HEK293 (cell line): ENCODE measurements at regions not wholly inside any gene's neighbourhood (a gene's known extent, or its start where the extent isn't known, plus 50 kb on each side); places are given as distances from the start of the nearest gene placed in this dataset.

ENCODE experiments used
- CTCF ChIA-PET: fragments of 350-600 bp; formaldehyde crosslinking; extraction: SDS; loops from one replicate; lab custom pipeline; 2021; ENCODE audit warnings: antibody characterized with exemption; lab: Yijun Ruan, JAX
- POLR2A ChIA-PET: fragments of 300-600 bp; formaldehyde crosslinking; extraction: SDS; loops from one replicate; lab custom pipeline; 2020; ENCODE audit warnings: antibody characterized with exemption, inconsistent platforms; lab: Yijun Ruan, JAX
- H3K27ac ChIP-seq: fragments of 200-500 bp; sonication (Bioruptor generic); 2 replicates; pipeline ENCODE4 v1.5.1; 2014; ENCODE audit warnings: low read depth, low read length, control low read depth, inconsistent platforms; ENCODE audit errors: extremely low read depth
- H3K36me3 ChIP-seq, 2 experiments: fragments of 200-500 bp in 1 of 2; sonication (Bioruptor generic) in 1 of 2; 1 replicate in 1 of 2; 2 replicates in 1 of 2; pipeline ENCODE4 v1.5.1; 2014 to 2017; ENCODE audit warnings: inconsistent platforms in 2 of 2, low read length in 2 of 2; ENCODE audit not compliant: control insufficient read depth in 2 of 2, insufficient read depth in 1 of 2
- H3K4me1 ChIP-seq: fragments of 200-500 bp; sonication (Bioruptor generic); 2 replicates; pipeline ENCODE4 v1.5.1; 2014; ENCODE audit warnings: mild to moderate bottlenecking, low read length, inconsistent platforms; ENCODE audit not compliant: control insufficient read depth, insufficient read depth
- H3K4me3 ChIP-seq: 2 replicates; pipeline ENCODE4 v1.5.1; 2011; ENCODE audit warnings: low read depth, mild to moderate bottlenecking, control low read depth, low read length, moderate library complexity
- H3K9me3 ChIP-seq: fragments of 200-500 bp; sonication (Bioruptor generic); 2 replicates; pipeline ENCODE4 v1.5.1; 2014; ENCODE audit warnings: low read depth, low read length, inconsistent platforms; ENCODE audit not compliant: control insufficient read depth, insufficient read depth
- AEBP2 ChIP-seq: fragments of 450-650 bp; formaldehyde crosslinking; IDR thresholded peaks from 2 replicates; pipeline ENCODE4 v1.5.1; 2016; ENCODE audit warnings: missing biosample characterization, missing genetic modification characterization, borderline replicate concordance
- CTCF ChIP-seq: fragments of 450-650 bp; formaldehyde crosslinking; IDR thresholded peaks from 2 replicates; pipeline ENCODE4 v1.5.1; 2016; ENCODE audit warnings: missing biosample characterization, missing genetic modification characterization
- EGR2 ChIP-seq: fragments of 450-650 bp; formaldehyde crosslinking; IDR thresholded peaks from 2 replicates; pipeline ENCODE4 v1.5.1; 2016; ENCODE audit warnings: low read depth, missing biosample characterization, missing genetic modification characterization
- HIC1 ChIP-seq: fragments of 450-650 bp; formaldehyde crosslinking; IDR thresholded peaks from 2 replicates; pipeline ENCODE4 v1.5.1; 2016; ENCODE audit warnings: missing biosample characterization, missing genetic modification characterization
- PRDM4 ChIP-seq: fragments of 450-650 bp; formaldehyde crosslinking; IDR thresholded peaks from 2 replicates; pipeline ENCODE4 v1.5.1; 2017; ENCODE audit warnings: missing biosample characterization, missing genetic modification characterization
- SCRT2 ChIP-seq: fragments of 450-650 bp; formaldehyde crosslinking; IDR thresholded peaks from 2 replicates; pipeline ENCODE4 v1.5.1; 2016; ENCODE audit warnings: missing biosample characterization, missing genetic modification characterization
- SP2 ChIP-seq: fragments of 450-650 bp; formaldehyde crosslinking; IDR thresholded peaks from 2 replicates; pipeline ENCODE4 v1.5.1; 2016; ENCODE audit warnings: missing biosample characterization, missing genetic modification characterization
- ZBTB44 ChIP-seq: fragments of 450-650 bp; IDR thresholded peaks from 2 replicates; pipeline ENCODE4 v1.5.1; 2018; ENCODE audit warnings: missing biosample characterization, mild to moderate bottlenecking, missing genetic modification characterization
- ZFP3 ChIP-seq: fragments of 450-650 bp; formaldehyde crosslinking; IDR thresholded peaks from 2 replicates; pipeline ENCODE4 v1.5.1; 2016; ENCODE audit warnings: low read depth, missing biosample characterization, missing genetic modification characterization
- ZNF146 ChIP-seq: fragments of 450-650 bp; formaldehyde crosslinking; IDR thresholded peaks from 2 replicates; pipeline ENCODE4 v1.5.1; 2016; ENCODE audit warnings: missing biosample characterization, missing genetic modification characterization
- ZNF148 ChIP-seq: fragments of 450-650 bp; formaldehyde crosslinking; IDR thresholded peaks from 2 replicates; pipeline ENCODE4 v1.5.0; 2017; ENCODE audit warnings: missing biosample characterization, missing genetic modification characterization, borderline replicate concordance
- ZNF169 ChIP-seq: fragments of 450-650 bp; formaldehyde crosslinking; IDR thresholded peaks from 2 replicates; pipeline ENCODE4 v1.5.1; 2016; ENCODE audit warnings: missing biosample characterization, missing genetic modification characterization
- ZNF214 ChIP-seq: fragments of 450-650 bp; formaldehyde crosslinking; IDR thresholded peaks from 2 replicates; pipeline ENCODE4 v1.5.1; 2017; ENCODE audit warnings: missing biosample characterization, mild to moderate bottlenecking, missing genetic modification characterization, borderline replicate concordance
- ZNF223 ChIP-seq: fragments of 450-650 bp; formaldehyde crosslinking; IDR thresholded peaks from 2 replicates; pipeline ENCODE4 v1.5.1; 2016; ENCODE audit warnings: missing biosample characterization, missing genetic modification characterization
- ZNF26 ChIP-seq: fragments of 450-650 bp; formaldehyde crosslinking; IDR thresholded peaks from 2 replicates; pipeline ENCODE4 v1.5.1; 2016; ENCODE audit warnings: missing biosample characterization, missing genetic modification characterization
- ZNF521 ChIP-seq: fragments of 450-650 bp; formaldehyde crosslinking; IDR thresholded peaks from 2 replicates; pipeline ENCODE4 v1.5.1; 2017; ENCODE audit warnings: missing biosample characterization, mild to moderate bottlenecking, missing genetic modification characterization
- ZNF600 ChIP-seq: fragments of 450-650 bp; formaldehyde crosslinking; IDR thresholded peaks from 2 replicates; pipeline ENCODE4 v1.5.1; 2016; ENCODE audit warnings: missing biosample characterization, missing genetic modification characterization
- ZNF658 ChIP-seq: fragments of 450-650 bp; formaldehyde crosslinking; IDR thresholded peaks from 2 replicates; pipeline ENCODE4; 2016; ENCODE audit warnings: missing biosample characterization, missing genetic modification characterization
- ZNF747 ChIP-seq: fragments of 450-650 bp; formaldehyde crosslinking; IDR thresholded peaks from 2 replicates; pipeline ENCODE4 v1.5.1; 2016; ENCODE audit warnings: missing biosample characterization, missing genetic modification characterization
- ZNF843 ChIP-seq: fragments of 450-650 bp; formaldehyde crosslinking; IDR thresholded peaks from 2 replicates; pipeline ENCODE4 v1.5.1; 2016; ENCODE audit warnings: missing biosample characterization, missing genetic modification characterization
- ZSCAN30 ChIP-seq: fragments of 450-650 bp; IDR thresholded peaks from 2 replicates; pipeline ENCODE4 v1.5.1; 2018; ENCODE audit warnings: missing biosample characterization, mild to moderate bottlenecking, missing genetic modification characterization, moderate library complexity

- Histone ChIP-seq H3K9me3 (no peaks in the 10 kb centered on the region), H3K4me1 (no peaks in the 10 kb centered on the region), H3K27ac (no peak overlapping the region), H3K4me3 (no peak overlapping the region), H3K36me3 (no peaks in the 10 kb centered on the region)
- ChIA-PET POLR2A (no interaction called here), CTCF (no interaction called here)
- TF ChIP-seq SCRT2 (tag by site-specific recombination) (no peak), ZNF148 (tag by site-specific recombination) (no peak), ZNF658 (tag by site-specific recombination) (no peak)
Measured at GRCh38 chr5:3181671-3182070, 414.0 kb upstream of the IRX1 start.

GRCh38 chr5:3180636-3181035 is 415.0 kb upstream of the IRX1 start:
- Histone ChIP-seq H3K27ac (no peak overlapping the region), H3K4me1 (no peaks in the 10 kb centered on the region), H3K36me3 (no peaks in the 10 kb centered on the region), H3K4me3 (no peak overlapping the region), H3K9me3 (no peaks in the 10 kb centered on the region)
- ChIA-PET POLR2A (no interaction called here), CTCF (no interaction called here)
- no peak for TF ChIP-seq CTCF
- no peak for TF ChIP-seq ZNF600 (tag by site-specific recombination)
- TF ChIP-seq ZNF521 (tag by site-specific recombination) = no peak
- TF ChIP-seq ZFP3 = no peak
- TF ChIP-seq ZNF223 (tag by site-specific recombination) = no peak
- TF ChIP-seq PRDM4 (tag by site-specific recombination) = no peak
- TF ChIP-seq EGR2 = no peak
- TF ChIP-seq ZNF747 (tag by site-specific recombination) = no peak
- no peak for TF ChIP-seq ZNF26 (tag by site-specific recombination)
- TF ChIP-seq ZNF146 = no peak
- TF ChIP-seq AEBP2 (tag by site-specific recombination) = no peak
- TF ChIP-seq ZNF169 = no peak
- TF ChIP-seq HIC1 (tag by site-specific recombination) = no peak
- no peak for TF ChIP-seq SP2
- no peak for TF ChIP-seq ZBTB44 (tag by site-specific recombination)
- TF ChIP-seq ZNF214 = no peak
- no peak for TF ChIP-seq ZSCAN30 (tag by site-specific recombination)
- TF ChIP-seq ZNF843 (tag by site-specific recombination) = no peak
